ENCODE measurements at regions not wholly inside any gene's neighbourhood (a gene's known extent, or its start where the extent isn't known, plus 50 kb on each side); places are given as distances from the start of the nearest gene placed in this dataset.

- DNase-seq: no peak
Observed at GRCh38 chr2:103960129-103960513, 893.8 kb upstream of the POU3F3 start.

GRCh38 chr2:103960951-103961350, 893.0 kb upstream of the POU3F3 start:
- DNase-seq: no peak

- no peak for DNase-seq
Observed at GRCh38 chr2:103961862-103962261, 892.1 kb upstream of the POU3F3 start.

GRCh38 chr2:103962670-103963069, 891.2 kb upstream of the POU3F3 start:
- no peak for DNase-seq

GRCh38 chr2:103963146-103963725, 890.7 kb upstream of the POU3F3 start:
- no peak for DNase-seq

GRCh38 chr2:103977241-103977640, 876.7 kb upstream of the POU3F3 start:
- DNase-seq: no peak

- no peak for DNase-seq
Observed at GRCh38 chr2:103977668-103978067, 876.2 kb upstream of the POU3F3 start.

GRCh38 chr2:103980401-103980800, 873.5 kb upstream of the POU3F3 start:
- no peak for DNase-seq

- DNase-seq: no peak
Observed at GRCh38 chr2:103982691-103983090, 871.2 kb upstream of the POU3F3 start.

- DNase-seq: no peak
Observed at GRCh38 chr2:103986001-103986400, 867.9 kb upstream of the POU3F3 start.

GRCh38 chr2:103991591-103991990, 862.3 kb upstream of the POU3F3 start:
- DNase-seq: no peak

GRCh38 chr2:104004821-104005220, 849.1 kb upstream of the POU3F3 start:
- no peak for DNase-seq

GRCh38 chr2:104016801-104017200, 837.1 kb upstream of the POU3F3 start:
- no peak for DNase-seq

GRCh38 chr2:104023306-104023705, 830.6 kb upstream of the POU3F3 start:
- no peak for DNase-seq

GRCh38 chr2:104023765-104024164, 830.1 kb upstream of the POU3F3 start:
- DNase-seq: no peak

GRCh38 chr2:104025295-104025694, 828.6 kb upstream of the POU3F3 start:
- no peak for DNase-seq

GRCh38 chr2:104026725-104027124, 827.2 kb upstream of the POU3F3 start:
- no peak for DNase-seq

- no peak for DNase-seq
Observed at GRCh38 chr2:104027321-104027720, 826.6 kb upstream of the POU3F3 start.

- no peak for DNase-seq
Observed at GRCh38 chr2:104028061-104028460, 825.9 kb upstream of the POU3F3 start.

GRCh38 chr2:104033399-104033798, 820.5 kb upstream of the POU3F3 start:
- DNase-seq: no peak

- no peak for DNase-seq
Observed at GRCh38 chr2:104040771-104041170, 813.1 kb upstream of the POU3F3 start.

GRCh38 chr2:104041351-104041750, 812.6 kb upstream of the POU3F3 start:
- DNase-seq: no peak

GRCh38 chr2:104043864-104044263, 810.1 kb upstream of the POU3F3 start:
- DNase-seq: no peak

GRCh38 chr2:104045071-104045470, 808.8 kb upstream of the POU3F3 start:
- no peak for DNase-seq

GRCh38 chr2:104046466-104046865, 807.4 kb upstream of the POU3F3 start:
- no peak for DNase-seq

- DNase-seq: no peak
Observed at GRCh38 chr2:104047516-104047915, 806.4 kb upstream of the POU3F3 start.

Measured in T-helper 1 cell (primary cell).